ENCODE measurements at regions not wholly inside any gene's neighbourhood (a gene's known extent, or its start where the extent isn't known, plus 50 kb on each side); places are given as distances from the start of the nearest gene placed in this dataset.
"Not testable (repeated sequence)": the region's sequence is repeated elsewhere in the genome, so short reads cannot be mapped to it uniquely, and the experiment has no call there.

GRCh38 chr12:127127897-127128296 lies 1139.1 kb upstream of the TMEM132C start:
- Histone ChIP-seq H3K9me3 (ENCODE audit: low read depth, low read length) (no peaks in the 10 kb centered on the region), H3K27ac (ENCODE audit: low read depth, low read length) (no peak overlapping the region), H3K79me2 (ENCODE audit: insufficient read depth, low read length) (no peaks in the 10 kb centered on the region), H3K4me3 (ENCODE audit: insufficient read depth, low read length) (no peak overlapping the region), H3K4me2 (ENCODE audit: insufficient read depth, low read length) (no peak overlapping the region), H3K27me3 (ENCODE audit: insufficient read depth, low read length) (no peaks in the 10 kb centered on the region), H2AFZ (ENCODE audit: low read length) (no peak overlapping the region), H3K4me1 (ENCODE audit: insufficient read depth, low read length) (peaks cover 19% of the 10 kb centered on the region), H3K36me3 (ENCODE audit: insufficient read depth, low read length) (no peaks in the 10 kb centered on the region), H4K20me1 (ENCODE audit: insufficient read depth, low read length) (no peaks in the 10 kb centered on the region)
- TF ChIP-seq, protein P1, sequence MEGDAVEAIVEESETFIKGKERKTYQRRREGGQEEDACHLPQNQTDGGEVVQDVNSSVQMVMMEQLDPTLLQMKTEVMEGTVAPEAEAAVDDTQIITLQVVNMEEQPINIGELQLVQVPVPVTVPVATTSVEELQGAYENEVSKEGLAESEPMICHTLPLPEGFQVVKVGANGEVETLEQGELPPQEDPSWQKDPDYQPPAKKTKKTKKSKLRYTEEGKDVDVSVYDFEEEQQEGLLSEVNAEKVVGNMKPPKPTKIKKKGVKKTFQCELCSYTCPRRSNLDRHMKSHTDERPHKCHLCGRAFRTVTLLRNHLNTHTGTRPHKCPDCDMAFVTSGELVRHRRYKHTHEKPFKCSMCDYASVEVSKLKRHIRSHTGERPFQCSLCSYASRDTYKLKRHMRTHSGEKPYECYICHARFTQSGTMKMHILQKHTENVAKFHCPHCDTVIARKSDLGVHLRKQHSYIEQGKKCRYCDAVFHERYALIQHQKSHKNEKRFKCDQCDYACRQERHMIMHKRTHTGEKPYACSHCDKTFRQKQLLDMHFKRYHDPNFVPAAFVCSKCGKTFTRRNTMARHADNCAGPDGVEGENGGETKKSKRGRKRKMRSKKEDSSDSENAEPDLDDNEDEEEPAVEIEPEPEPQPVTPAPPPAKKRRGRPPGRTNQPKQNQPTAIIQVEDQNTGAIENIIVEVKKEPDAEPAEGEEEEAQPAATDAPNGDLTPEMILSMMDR (IDR thresholded peaks at IDR 0.05; ENCODE audit: extremely low read depth, low read depth, low read length), result no peak
- no peak for DNase-seq (ENCODE audit: insufficient read length, low spot score, missing footprints)

DNA sequence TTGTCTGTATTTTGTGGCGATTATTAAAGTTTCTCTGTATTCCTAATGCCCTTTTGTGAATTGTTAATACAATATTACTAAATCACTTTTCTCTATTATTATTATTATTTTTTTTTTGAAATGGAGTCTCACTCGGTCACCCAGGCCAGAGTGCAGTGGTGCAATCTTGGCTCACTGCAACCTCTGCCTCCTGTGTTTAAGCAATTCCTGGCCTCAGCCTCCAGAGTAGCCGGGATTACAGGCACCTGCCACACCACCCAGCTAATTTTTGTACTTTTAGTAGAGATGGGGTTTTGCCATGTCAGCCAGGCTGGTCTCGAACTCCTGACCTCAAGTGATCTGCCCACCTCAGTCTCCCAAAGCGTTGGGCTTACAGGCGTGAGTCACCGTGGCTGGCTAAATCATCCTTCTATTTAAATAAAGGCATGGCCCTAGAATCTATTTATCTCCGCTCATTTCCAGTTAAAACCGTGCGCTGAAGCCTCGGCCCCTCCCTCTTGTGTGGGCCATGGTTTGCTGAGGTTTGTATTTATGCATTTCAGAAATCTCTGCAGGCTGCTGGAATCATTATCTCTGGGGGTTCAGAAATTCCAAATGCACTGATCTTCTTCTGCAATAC lies 1136.4 kb upstream of the TMEM132C start:
- no peak overlapping the region for H3K4me3 ChIP-seq (ENCODE audit: insufficient read depth, low read length)

DNA sequence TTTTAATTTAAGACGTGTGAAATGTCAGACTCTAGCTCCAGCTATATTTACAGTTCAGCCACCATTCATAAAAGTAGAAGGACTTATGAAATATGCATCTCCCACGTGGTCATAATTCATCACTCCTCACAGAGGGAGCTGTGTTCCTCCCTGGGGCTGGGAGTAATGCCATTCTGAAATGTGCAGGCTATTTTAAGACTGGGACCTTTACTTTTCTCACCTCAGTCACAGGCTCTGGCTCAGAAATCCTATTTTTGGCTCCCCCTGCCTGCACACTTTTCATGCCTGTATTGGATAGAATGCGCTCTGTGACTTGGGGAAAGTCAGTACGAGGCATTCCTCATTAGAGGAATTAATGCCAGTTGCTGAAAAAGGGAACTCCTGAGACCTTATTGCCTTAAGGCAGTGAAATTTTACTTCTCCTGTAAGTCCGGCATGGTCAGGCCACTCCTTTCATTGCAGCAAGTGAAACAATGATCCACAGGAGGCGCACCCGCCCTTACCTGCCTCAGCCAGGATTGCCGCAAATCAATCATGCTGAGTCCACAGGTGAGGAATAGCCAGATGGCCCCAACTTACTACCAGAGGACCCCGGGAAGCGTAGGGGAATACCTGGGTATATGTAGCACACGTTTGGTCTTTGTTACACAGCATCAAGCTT lies 1133.2 kb upstream of the TMEM132C start:
- Histone ChIP-seq H3K4me3 (ENCODE audit: insufficient read depth, low read length) (no peak overlapping the region), H3K79me2 (ENCODE audit: insufficient read depth, low read length) (no peaks in the 10 kb centered on the region), H3K27me3 (ENCODE audit: insufficient read depth, low read length) (no peaks in the 10 kb centered on the region), H3K36me3 (ENCODE audit: insufficient read depth, low read length) (no peaks in the 10 kb centered on the region), H4K20me1 (ENCODE audit: insufficient read depth, low read length) (no peaks in the 10 kb centered on the region), H3K9me3 (ENCODE audit: low read depth, low read length) (no peaks in the 10 kb centered on the region), H2AFZ (ENCODE audit: low read length) (peak overlapping the region; percentile 51), H3K27ac (ENCODE audit: low read depth, low read length) (no peak overlapping the region), H3K4me1 (ENCODE audit: insufficient read depth, low read length) (peaks cover 17% of the 10 kb centered on the region), H3K4me2 (ENCODE audit: insufficient read depth, low read length) (peak overlapping the region; percentile 37)
- TF ChIP-seq, protein P1 (IDR thresholded peaks at IDR 0.05; ENCODE audit: extremely low read depth, low read depth, low read length), result no peak
- no peak for DNase-seq (ENCODE audit: insufficient read length, low spot score, missing footprints)

More for the DNA sequence above, 1136.4 kb upstream of the TMEM132C start:
- H3K4me1 ChIP-seq (ENCODE audit: insufficient read depth, low read length), result peaks cover 26% of the 10 kb centered on the region
- H3K27me3 ChIP-seq (ENCODE audit: insufficient read depth, low read length), result no peaks in the 10 kb centered on the region
- H3K9me3 ChIP-seq (ENCODE audit: low read depth, low read length), result no peaks in the 10 kb centered on the region
- DNase-seq (ENCODE audit: insufficient read length, low spot score, missing footprints), result no peak
- H4K20me1 ChIP-seq (ENCODE audit: insufficient read depth, low read length), result no peaks in the 10 kb centered on the region
- TF ChIP-seq, protein P1 (IDR thresholded peaks at IDR 0.05; ENCODE audit: extremely low read depth, low read depth, low read length), result no peak
- H2AFZ ChIP-seq (ENCODE audit: low read length), result peak overlapping the region; percentile 34
- no peak overlapping the region for H3K4me2 ChIP-seq (ENCODE audit: insufficient read depth, low read length)
- H3K79me2 ChIP-seq (ENCODE audit: insufficient read depth, low read length), result no peaks in the 10 kb centered on the region
- no peak overlapping the region for H3K27ac ChIP-seq (ENCODE audit: low read depth, low read length)
- H3K36me3 ChIP-seq (ENCODE audit: insufficient read depth, low read length), result no peaks in the 10 kb centered on the region

- H3K4me2 ChIP-seq (ENCODE audit: insufficient read depth, low read length); H3K27ac ChIP-seq (ENCODE audit: low read depth, low read length); H3K9me3 ChIP-seq (ENCODE audit: low read depth, low read length); H3K36me3 ChIP-seq (ENCODE audit: insufficient read depth, low read length); H3K4me3 ChIP-seq (ENCODE audit: insufficient read depth, low read length); DNase-seq (ENCODE audit: insufficient read length, low spot score, missing footprints); H3K4me1 ChIP-seq (ENCODE audit: insufficient read depth, low read length); H3K27me3 ChIP-seq (ENCODE audit: insufficient read depth, low read length); H3K79me2 ChIP-seq (ENCODE audit: insufficient read depth, low read length); H2AFZ ChIP-seq (ENCODE audit: low read length); H4K20me1 ChIP-seq (ENCODE audit: insufficient read depth, low read length): not testable (repeated sequence)
These were observed 1126.0 kb upstream of the TMEM132C start for GRCh38 chr12:127140864-127141484.
